ENCODE measurements at regions not wholly inside any gene's neighbourhood (a gene's known extent, or its start where the extent isn't known, plus 50 kb on each side); places are given as distances from the start of the nearest gene placed in this dataset.

GRCh38 chr10:52939894-52940293 lies 167.3 kb upstream of the MBL2 start:
- DNase-seq: no peak

DNA sequence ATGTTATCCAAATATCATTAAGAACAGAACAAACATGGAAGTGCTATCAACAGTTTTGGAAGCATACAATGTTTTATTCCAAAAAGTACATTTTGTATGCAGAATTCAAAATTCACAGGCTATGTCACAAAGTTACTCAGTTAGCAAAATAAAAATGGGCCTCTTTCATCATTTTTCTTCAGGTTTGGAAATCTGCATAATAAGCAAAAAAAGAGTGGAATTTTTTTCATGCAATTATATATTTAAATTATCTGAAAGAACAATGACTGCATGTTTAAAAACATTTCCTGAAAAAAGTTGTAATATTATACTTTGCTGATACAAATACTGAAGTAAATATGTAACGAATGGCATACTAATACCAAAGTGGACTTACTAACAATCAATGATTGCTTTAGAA lies 161.2 kb upstream of the MBL2 start:
- DNase-seq: no peak

DNA sequence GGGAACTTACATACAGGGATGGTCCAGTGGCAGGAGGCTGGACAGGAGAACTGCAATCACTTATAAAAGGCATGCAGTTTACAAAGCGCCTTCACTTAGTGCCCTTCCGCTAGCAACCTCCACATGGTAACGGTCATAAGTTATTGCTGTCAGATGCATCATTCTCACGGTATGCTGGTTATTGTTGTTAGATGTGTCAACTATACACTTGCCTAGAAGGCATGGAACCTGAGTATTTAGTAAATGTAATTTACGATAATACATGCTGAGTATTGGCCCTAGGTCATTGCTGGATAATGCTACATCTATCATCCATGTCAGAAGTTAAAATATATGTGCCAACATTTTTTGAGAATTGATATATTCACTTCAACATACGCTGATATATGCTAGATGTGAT lies 155.1 kb upstream of the MBL2 start:
- DNase-seq: no peak

- DNase-seq: no peak
These were observed 150.9 kb upstream of the MBL2 start for GRCh38 chr10:52923520-52923919.

DNA sequence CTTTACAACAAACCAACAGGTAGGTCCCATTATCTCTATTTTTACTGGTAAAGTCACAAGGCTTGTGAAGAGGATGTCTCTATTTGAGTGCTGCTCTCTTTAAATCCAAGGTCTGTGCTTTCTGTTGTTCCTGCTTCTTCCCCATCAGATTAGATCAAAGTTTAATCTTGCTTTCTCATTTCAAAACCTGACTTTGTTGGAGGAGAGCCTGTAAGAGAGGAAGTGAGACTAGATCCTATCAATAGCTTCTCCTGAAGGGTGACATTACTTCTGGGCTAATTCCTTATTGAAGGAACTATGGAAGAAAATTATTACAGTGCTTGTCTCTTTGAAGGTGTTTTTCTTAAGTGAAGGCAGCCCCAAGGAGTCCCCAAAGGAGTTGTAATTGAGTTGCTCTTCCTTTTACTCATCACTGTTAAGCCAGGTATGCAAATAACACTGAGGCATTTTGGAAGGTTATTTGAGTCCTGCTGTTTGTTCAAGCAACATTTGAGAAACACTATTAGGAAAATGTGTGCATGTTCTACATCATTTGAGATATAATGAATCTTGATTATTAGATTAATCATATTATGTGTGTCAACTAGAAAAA lies 146.2 kb upstream of the MBL2 start:
- DNase-seq: no peak

GRCh38 chr10:52915391-52915790 lies 142.8 kb upstream of the MBL2 start:
- DNase-seq: no peak

DNA sequence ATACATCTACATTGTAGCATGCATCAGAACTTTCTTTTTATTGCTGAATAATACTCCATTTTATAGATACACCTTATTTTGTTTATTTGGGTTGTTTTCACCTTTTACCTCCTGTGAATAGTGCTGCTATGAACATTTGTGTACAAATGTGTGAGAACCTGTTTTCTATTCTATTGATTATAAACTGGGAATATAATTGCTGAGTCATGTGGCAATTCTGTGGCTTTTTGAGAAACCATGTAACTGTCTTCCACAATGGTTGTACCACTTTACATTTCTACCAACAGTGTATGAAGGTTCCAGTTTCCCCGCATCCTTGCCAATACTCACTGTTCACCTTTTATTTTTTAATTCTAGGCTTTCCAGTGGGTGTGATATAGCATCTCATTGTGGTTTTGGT lies 138.6 kb upstream of the MBL2 start:
- no peak for DNase-seq

GRCh38 chr10:52908478-52908877 lies 135.9 kb upstream of the MBL2 start:
- DNase-seq: no peak

DNA sequence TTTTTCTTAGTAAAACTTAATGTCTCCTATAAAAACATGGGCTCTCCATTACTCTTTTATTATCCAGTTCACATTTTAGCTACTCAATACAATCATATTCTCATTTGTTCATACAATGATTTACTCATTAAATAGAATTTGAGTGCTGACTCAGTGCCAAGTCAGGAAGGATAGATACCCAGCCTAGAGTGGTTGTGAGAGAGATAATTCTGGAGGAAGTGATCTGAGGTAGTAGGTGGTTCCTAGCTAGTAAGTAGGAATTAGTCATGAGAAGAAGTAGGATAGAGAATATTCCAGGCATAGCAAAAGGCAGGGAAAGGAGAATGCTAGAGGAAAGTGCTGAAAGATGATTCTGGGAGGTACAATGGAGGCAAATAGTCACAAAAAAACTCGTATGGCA lies 133.5 kb upstream of the MBL2 start:
- no peak for DNase-seq

DNA sequence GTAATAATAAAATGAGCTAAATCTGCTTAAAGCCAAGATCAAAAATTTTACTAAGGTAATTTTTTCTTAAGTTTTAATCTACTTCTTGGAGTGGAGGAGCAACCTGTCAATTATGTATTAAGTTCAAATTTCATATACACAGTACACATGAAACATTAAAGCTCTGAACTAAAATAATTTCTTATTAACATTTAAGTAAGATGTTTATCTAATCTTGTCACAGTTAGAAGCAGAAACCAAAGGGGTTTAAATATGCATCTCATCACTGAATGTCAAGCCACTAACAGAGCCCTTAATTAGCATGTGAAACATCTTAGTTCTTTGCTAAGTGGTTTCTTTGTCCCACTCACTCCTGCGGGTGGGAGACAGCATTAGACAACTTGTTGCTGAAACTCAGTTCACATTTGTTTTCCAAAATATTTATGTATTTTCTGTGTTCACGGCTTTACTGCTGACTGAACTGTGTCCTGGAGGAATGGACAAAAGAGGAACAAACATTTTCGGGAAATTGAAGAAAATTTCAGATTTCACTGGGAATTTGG lies 130.9 kb upstream of the MBL2 start:
- DNase-seq: no peak

GRCh38 chr10:52900593-52900992 lies 128.0 kb upstream of the MBL2 start:
- DNase-seq: no peak

GRCh38 chr10:52897162-52897561 lies 124.6 kb upstream of the MBL2 start:
- no peak for DNase-seq

- DNase-seq: no peak
These were observed 122.5 kb upstream of the MBL2 start for GRCh38 chr10:52895059-52895458.

DNA sequence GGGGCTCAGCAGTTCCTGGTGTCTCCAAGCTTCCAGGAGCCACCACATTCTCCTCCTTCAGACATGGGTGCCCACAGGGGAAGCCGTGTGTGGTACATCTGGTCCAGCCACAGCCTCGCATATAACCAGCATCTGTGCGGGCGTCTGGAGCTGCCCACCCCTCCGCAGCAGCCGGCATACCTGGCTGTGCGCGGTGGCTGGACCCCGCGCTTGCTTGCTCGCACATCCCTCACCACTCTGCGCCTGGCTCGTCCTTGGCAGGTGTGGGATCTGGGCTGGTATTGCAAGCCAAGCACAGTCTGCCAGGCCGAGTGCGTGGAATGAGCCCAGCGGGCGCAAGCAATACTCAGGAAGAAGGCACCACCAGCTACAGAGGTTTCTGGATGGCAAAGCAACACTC lies 117.7 kb upstream of the MBL2 start:
- no peak for DNase-seq

- DNase-seq: no peak
These were observed 117.0 kb upstream of the MBL2 start for GRCh38 chr10:52889611-52890010.

DNA sequence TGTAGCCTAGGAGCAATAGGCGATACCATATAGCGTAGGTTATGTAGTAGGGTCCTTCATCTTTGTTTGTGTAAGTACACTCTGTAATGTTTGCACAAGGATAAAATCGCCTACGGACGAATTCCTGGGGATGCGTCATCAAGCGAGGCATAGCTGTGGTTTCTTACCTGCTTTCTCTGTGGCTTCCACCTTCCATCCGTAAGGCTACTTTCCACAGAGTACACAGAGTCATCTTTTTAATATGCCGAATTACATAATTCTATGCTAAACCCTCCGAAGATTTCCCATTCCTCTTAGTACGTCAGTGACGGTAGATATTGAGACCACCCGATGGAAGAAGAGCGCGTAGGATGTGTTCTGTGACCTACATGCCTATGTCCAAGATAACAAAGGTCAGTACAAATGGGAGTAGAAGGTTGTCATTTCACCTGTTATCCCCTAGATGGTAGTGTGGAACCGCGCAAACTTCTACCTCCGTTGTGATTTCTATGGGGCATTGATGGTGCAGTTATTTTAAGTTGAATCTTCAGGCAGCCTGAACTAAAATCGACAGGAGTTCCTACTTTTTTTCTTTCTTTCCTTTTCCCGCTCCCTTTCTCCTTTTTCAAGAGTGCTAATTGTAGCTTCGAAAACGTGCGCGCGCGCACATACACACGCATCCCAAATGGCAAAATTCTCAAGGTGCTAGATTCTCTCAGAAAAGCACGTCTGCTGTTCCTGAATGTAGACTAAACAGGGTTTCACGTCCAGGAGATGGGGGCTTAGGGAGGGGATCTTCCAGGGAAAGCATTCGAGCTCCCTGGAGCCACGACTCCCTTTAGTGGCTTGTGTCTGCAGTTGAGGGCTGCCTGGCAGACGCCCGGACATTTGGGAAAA lies 111.7 kb upstream of the MBL2 start:
- DNase-seq: peak; percentile 81

DNA sequence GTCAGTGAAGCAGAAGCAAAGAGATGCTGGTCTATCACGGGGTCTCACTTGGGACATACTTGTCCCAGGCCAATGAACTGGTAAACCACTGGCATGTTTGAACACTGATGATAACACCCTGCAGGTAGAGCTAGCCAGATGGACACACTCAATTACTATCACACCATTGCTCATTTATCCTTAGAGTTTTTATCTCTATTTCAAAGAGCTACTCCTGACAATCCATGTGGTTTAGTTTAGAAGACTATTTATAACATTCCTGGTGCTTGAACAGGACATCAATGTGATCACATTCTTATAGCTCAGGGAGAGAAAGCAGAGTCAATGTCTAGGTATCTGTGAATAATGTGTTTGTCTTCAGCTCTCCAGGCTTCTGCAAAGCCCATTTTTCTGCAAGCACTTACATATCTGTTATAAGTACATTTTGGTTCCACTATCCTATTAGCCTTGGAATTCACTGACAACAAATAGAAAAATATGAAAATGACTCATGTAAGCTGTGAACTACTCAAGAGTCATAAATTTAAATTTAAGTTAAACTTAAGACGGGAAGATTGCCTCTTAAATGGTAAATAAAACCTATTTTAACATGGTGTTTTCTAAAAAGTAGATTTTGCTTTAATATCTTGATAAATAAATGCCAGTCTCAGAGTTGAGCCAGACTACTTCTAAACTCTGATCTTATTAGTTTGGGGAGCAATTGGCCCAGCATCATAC lies 106.7 kb upstream of the MBL2 start:
- no peak for DNase-seq

GRCh38 chr10:52877451-52877850 lies 104.9 kb upstream of the MBL2 start:
- DNase-seq: no peak

DNA sequence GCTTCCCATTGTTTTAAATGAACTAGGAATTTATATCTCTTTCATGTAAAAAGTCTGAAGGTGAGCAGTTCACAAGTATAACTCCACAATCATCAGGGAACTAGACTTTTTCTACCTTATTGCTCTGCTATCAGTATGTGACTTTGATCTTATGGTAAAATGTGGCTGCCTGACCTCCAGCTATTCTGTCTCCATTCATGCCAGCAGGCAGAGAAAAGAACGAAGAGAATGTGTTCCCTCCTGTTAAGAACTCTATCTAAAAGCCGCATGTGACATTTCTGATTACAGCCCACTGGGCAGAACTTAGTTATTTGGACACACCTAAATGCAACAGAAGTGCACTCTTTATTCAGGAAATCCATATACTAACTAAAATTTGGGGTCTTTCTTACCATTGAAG lies 102.8 kb upstream of the MBL2 start:
- DNase-seq: no peak

- no peak for DNase-seq
These were observed 102.0 kb upstream of the MBL2 start for GRCh38 chr10:52874581-52874980.

DNA sequence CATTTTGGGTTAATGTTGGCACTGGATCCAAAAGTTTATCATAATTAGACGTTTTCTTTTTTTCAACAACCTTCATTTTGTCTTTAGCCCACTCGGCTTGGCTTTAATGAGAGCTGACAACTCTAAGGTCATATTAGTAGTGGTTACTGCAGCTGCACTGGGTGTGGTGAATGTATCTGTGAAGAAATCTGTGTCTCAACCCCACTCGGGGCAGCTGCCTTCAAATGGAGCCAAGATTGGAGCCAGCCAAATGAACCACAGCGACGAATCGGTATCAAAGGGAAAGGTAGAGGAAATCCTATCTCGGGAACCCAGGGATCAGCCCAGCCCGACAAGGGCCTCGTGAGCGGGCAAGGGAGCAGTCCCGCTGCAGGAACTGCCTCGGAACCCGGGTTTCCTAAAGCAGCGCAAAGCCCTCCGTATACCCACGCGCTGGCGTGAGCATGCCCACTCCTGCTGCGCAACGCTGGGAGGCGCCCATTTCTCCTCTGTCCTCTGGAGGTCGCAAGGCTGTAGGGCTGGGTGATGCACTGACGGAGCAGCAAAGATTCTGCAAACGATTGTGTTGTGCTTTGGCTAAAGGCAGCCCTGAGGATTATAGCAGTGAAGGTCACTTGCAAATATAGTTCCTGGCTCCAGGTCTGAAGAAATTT lies 98.7 kb upstream of the MBL2 start:
- no peak for DNase-seq

- no peak for DNase-seq
These were observed 98.0 kb upstream of the MBL2 start for GRCh38 chr10:52870562-52870961.

DNA sequence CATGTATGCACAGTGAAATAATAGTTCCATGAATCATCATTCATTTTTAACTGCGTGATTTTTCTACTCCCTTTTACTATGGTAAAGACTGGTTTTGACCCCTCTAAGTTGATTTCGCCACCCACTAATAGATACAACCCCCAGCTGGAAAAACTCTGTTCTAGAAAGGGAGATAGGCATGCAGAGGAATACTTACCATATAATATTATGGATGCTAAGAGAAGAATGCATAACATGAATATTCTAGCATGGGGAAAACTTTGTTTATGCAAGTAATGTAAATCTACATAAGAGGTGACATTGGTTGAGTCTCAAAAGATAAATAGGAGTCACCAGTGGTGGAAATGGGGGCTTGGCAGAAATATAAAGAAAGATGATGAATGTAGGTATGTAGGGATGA lies 97.3 kb upstream of the MBL2 start:
- no peak for DNase-seq
